Effector memory CD4-positive, alpha-beta T cell (primary cell): ENCODE measurements at regions not wholly inside any gene's neighbourhood (a gene's known extent, or its start where the extent isn't known, plus 50 kb on each side); places are given as distances from the start of the nearest gene placed in this dataset.

ENCODE experiments used
- DNase-seq, 3 donors: peaks; one replicate each; pipeline ENCODE4 v3.0.0-alpha.2; 2020
- H3K27ac ChIP-seq: 2 replicates; pipeline ENCODE4 v1.7.0; 2013; ENCODE audit warnings: mild to moderate bottlenecking, low read length, moderate library complexity; ENCODE audit not compliant: insufficient read depth, poor library complexity, severe bottlenecking
- H3K27me3 ChIP-seq: replicated peaks from 2 replicates; pipeline ENCODE4 v1.7.0; 2013; ENCODE audit warnings: mild to moderate bottlenecking, low read length; ENCODE audit not compliant: insufficient read depth, control insufficient read depth, poor library complexity, severe bottlenecking
- H3K36me3 ChIP-seq: 2 replicates; pipeline ENCODE4 v1.7.0; 2013; ENCODE audit warnings: mild to moderate bottlenecking, low read length, moderate library complexity; ENCODE audit not compliant: control insufficient read depth, insufficient read depth
- H3K4me1 ChIP-seq: 2 replicates; pipeline ENCODE4 v1.7.0; 2013; ENCODE audit warnings: low read length, mild to moderate bottlenecking; ENCODE audit not compliant: control insufficient read depth, insufficient read depth, poor library complexity, severe bottlenecking
- H3K4me3 ChIP-seq: 2 replicates; pipeline ENCODE4 v1.7.0; 2013; ENCODE audit warnings: low read length, low read depth, mild to moderate bottlenecking; ENCODE audit not compliant: insufficient read depth, poor library complexity, severe bottlenecking
- H3K9me3 ChIP-seq: 2 replicates; pipeline ENCODE4 v1.7.0; 2013; ENCODE audit warnings: mild to moderate bottlenecking, low read length, moderate library complexity; ENCODE audit not compliant: control insufficient read depth

- no peak overlapping the region for H3K27ac ChIP-seq
- H3K4me3 ChIP-seq, result no peak overlapping the region
- H3K9me3 ChIP-seq, result no peaks in the 10 kb centered on the region
- DNase-seq, result no peak
- no peaks in the 10 kb centered on the region for H3K4me1 ChIP-seq
- no peaks in the 10 kb centered on the region for H3K36me3 ChIP-seq
- H3K27me3 ChIP-seq, result no peaks in the 10 kb centered on the region
Measured at GRCh38 chr4:45920861-45921260, 203.0 kb downstream of the GABRG1 start.

GRCh38 chr4:45910511-45910910 is 213.3 kb downstream of the GABRG1 start:
- DNase-seq, result no peak
- H3K27me3 ChIP-seq, result no peaks in the 10 kb centered on the region

GRCh38 chr4:45897946-45898585 is 225.8 kb downstream of the GABRG1 start:
- no peak overlapping the region for H3K27ac ChIP-seq

More at GRCh38 chr4:45910511-45910910, 213.3 kb downstream of the GABRG1 start:
- H3K27ac ChIP-seq, result no peak overlapping the region
- H3K4me3 ChIP-seq, result no peak overlapping the region
- no peaks in the 10 kb centered on the region for H3K9me3 ChIP-seq
- H3K36me3 ChIP-seq, result no peaks in the 10 kb centered on the region
- no peaks in the 10 kb centered on the region for H3K4me1 ChIP-seq

GRCh38 chr4:45883421-45883820 is 240.4 kb downstream of the GABRG1 start:
- H3K36me3 ChIP-seq, result no peaks in the 10 kb centered on the region
- no peak overlapping the region for H3K4me3 ChIP-seq
- H3K27me3 ChIP-seq, result no peaks in the 10 kb centered on the region
- no peaks in the 10 kb centered on the region for H3K4me1 ChIP-seq
- no peak for DNase-seq
- H3K27ac ChIP-seq, result no peak overlapping the region
- H3K9me3 ChIP-seq, result peaks cover 6% of the 10 kb centered on the region

More at GRCh38 chr4:45897946-45898585, 225.8 kb downstream of the GABRG1 start:
- no peaks in the 10 kb centered on the region for H3K4me1 ChIP-seq
- H3K27me3 ChIP-seq, result no peaks in the 10 kb centered on the region
- H3K36me3 ChIP-seq, result no peaks in the 10 kb centered on the region
- no peak overlapping the region for H3K4me3 ChIP-seq
- no peak for DNase-seq
- H3K9me3 ChIP-seq, result no peaks in the 10 kb centered on the region

- DNase-seq, result no peak
- H3K4me3 ChIP-seq, result no peak overlapping the region
- no peaks in the 10 kb centered on the region for H3K4me1 ChIP-seq
- no peaks in the 10 kb centered on the region for H3K27me3 ChIP-seq
- H3K36me3 ChIP-seq, result no peaks in the 10 kb centered on the region
- no peaks in the 10 kb centered on the region for H3K9me3 ChIP-seq
- no peak overlapping the region for H3K27ac ChIP-seq
Measured at GRCh38 chr4:45876235-45876890, 247.5 kb downstream of the GABRG1 start.

- Histone ChIP-seq H3K4me1 (no peaks in the 10 kb centered on the region), H3K36me3 (no peaks in the 10 kb centered on the region), H3K27me3 (no peaks in the 10 kb centered on the region), H3K4me3 (no peak overlapping the region), H3K27ac (no peak overlapping the region), H3K9me3 (no peaks in the 10 kb centered on the region)
- no peak for DNase-seq
Measured at GRCh38 chr4:45869184-45869583, 254.7 kb downstream of the GABRG1 start.

GRCh38 chr4:45865781-45866180 is 258.1 kb downstream of the GABRG1 start:
- Histone ChIP-seq H3K4me3 (no peak overlapping the region), H3K9me3 (no peaks in the 10 kb centered on the region), H3K36me3 (no peaks in the 10 kb centered on the region), H3K27me3 (no peaks in the 10 kb centered on the region), H3K4me1 (no peaks in the 10 kb centered on the region), H3K27ac (no peak overlapping the region)
- DNase-seq, result no peak

GRCh38 chr4:45855857-45856256 is 268.0 kb downstream of the GABRG1 start:
- Histone ChIP-seq H3K9me3 (no peaks in the 10 kb centered on the region), H3K36me3 (no peaks in the 10 kb centered on the region), H3K27ac (no peak overlapping the region), H3K4me3 (no peak overlapping the region), H3K27me3 (no peaks in the 10 kb centered on the region), H3K4me1 (no peaks in the 10 kb centered on the region)
- DNase-seq, result no peak

GRCh38 chr4:45846016-45846415 is 277.8 kb downstream of the GABRG1 start:
- no peaks in the 10 kb centered on the region for H3K36me3 ChIP-seq
- H3K4me3 ChIP-seq, result no peak overlapping the region
- no peak for DNase-seq
- H3K27me3 ChIP-seq, result no peaks in the 10 kb centered on the region
- H3K4me1 ChIP-seq, result no peaks in the 10 kb centered on the region
- no peak overlapping the region for H3K27ac ChIP-seq
- H3K9me3 ChIP-seq, result no peaks in the 10 kb centered on the region

- H3K27ac ChIP-seq, result no peak overlapping the region
- H3K4me1 ChIP-seq, result no peaks in the 10 kb centered on the region
- H3K4me3 ChIP-seq, result no peak overlapping the region
- H3K36me3 ChIP-seq, result no peaks in the 10 kb centered on the region
- H3K9me3 ChIP-seq, result no peaks in the 10 kb centered on the region
- no peaks in the 10 kb centered on the region for H3K27me3 ChIP-seq
- DNase-seq, result no peak
Measured at GRCh38 chr4:45841791-45842190, 282.1 kb downstream of the GABRG1 start.
